Left lobe of liver (tissue), 2 donors: ENCODE measurements at regions not wholly inside any gene's neighbourhood (a gene's known extent, or its start where the extent isn't known, plus 50 kb on each side); places are given as distances from the start of the nearest gene placed in this dataset.

Experiments used
- ATAC-seq: fragments of 200-7000 bp; cut with Tn5 transposase; one replicate; pipeline ENCODE4 v1.9.1; 2020; ENCODE audit warnings: mild to moderate bottlenecking, moderate library complexity
- DNase-seq: peaks from one replicate; pipeline ENCODE4 v3.0.0-alpha.2; 2020; ENCODE audit warnings: low spot score
- donor health status: DM: no; HTN: no; CAD: no; lungs with moderate emphysema.
- donor health status: DM: no; HTN: yes; CAD: no.

GRCh38 chr14:101451166-101451565 is 110.1 kb upstream of the DIO3 start:
- ATAC-seq, result no peak
- no peak for DNase-seq

- no peak for ATAC-seq
Measured at GRCh38 chr14:101453225-101453624, 108.1 kb upstream of the DIO3 start.

GRCh38 chr14:101454229-101454628 is 107.1 kb upstream of the DIO3 start:
- DNase-seq (no peak), ATAC-seq (no peak)

More at GRCh38 chr14:101453225-101453624, 108.1 kb upstream of the DIO3 start:
- no peak for DNase-seq

- DNase-seq (no peak), ATAC-seq (no peak)
Measured at GRCh38 chr14:101456246-101457175, 104.8 kb upstream of the DIO3 start.

GRCh38 chr14:101457301-101457935 is 103.9 kb upstream of the DIO3 start:
- ATAC-seq (no peak), DNase-seq (no peak)

- no peak for ATAC-seq
- DNase-seq, result no peak
Measured at GRCh38 chr14:101457936-101458740, 103.2 kb upstream of the DIO3 start.

- ATAC-seq (peak; percentile 56), DNase-seq (no peak)
Measured at GRCh38 chr14:101458741-101459550, 102.3 kb upstream of the DIO3 start.

GRCh38 chr14:101459551-101459900 is 101.8 kb upstream of the DIO3 start:
- ATAC-seq (no peak), DNase-seq (no peak)

- ATAC-seq (no peak), DNase-seq (no peak)
Measured at GRCh38 chr14:101460521-101460920, 100.8 kb upstream of the DIO3 start.

GRCh38 chr14:101460986-101461750 is 100.1 kb upstream of the DIO3 start:
- DNase-seq, result no peak
- no peak for ATAC-seq

- ATAC-seq (no peak), DNase-seq (no peak)
Measured at GRCh38 chr14:101461891-101462290, 99.4 kb upstream of the DIO3 start.

- ATAC-seq (no peak), DNase-seq (no peak)
Measured at GRCh38 chr14:101462726-101463565, 98.3 kb upstream of the DIO3 start.

- DNase-seq (no peak), ATAC-seq (peak; percentile 11)
Measured at GRCh38 chr14:101463566-101464171, 97.6 kb upstream of the DIO3 start.

- ATAC-seq (no peak), DNase-seq (no peak)
Measured at GRCh38 chr14:101464310-101464983, 96.8 kb upstream of the DIO3 start.

GRCh38 chr14:101464984-101465794 is 96.1 kb upstream of the DIO3 start:
- no peak for ATAC-seq

GRCh38 chr14:101465795-101466448 is 95.4 kb upstream of the DIO3 start:
- DNase-seq (no peak), ATAC-seq (no peak)

More at GRCh38 chr14:101464984-101465794, 96.1 kb upstream of the DIO3 start:
- no peak for DNase-seq
